ENCODE measurements at regions not wholly inside any gene's neighbourhood (a gene's known extent, or its start where the extent isn't known, plus 50 kb on each side); places are given as distances from the start of the nearest gene placed in this dataset.

GRCh38 chr5:66518753-66519152 lies 77.4 kb upstream of the MAST4 start:
- TF ChIP-seq EZH2phosphoT487 (IDR thresholded peaks at IDR 0.05; ENCODE audit: borderline replicate concordance, low read length) (no peak), CTCF (IDR thresholded peaks at IDR 0.05; ENCODE audit: low read depth, low read length, poor library complexity, severe bottlenecking) (no peak)

Measured in DOHH2 (cell line).